Activated gamma-delta T cell treated with anti-CD3 and anti-CD28 coated beads, Interleukin-2, amount 50 U/mL, for 16 hours (primary cell): ENCODE measurements at regions not wholly inside any gene's neighbourhood (a gene's known extent, or its start where the extent isn't known, plus 50 kb on each side); places are given as distances from the start of the nearest gene placed in this dataset.

Experiments used
- DNase-seq: peaks from one replicate; pipeline ENCODE4 v3.0.0-alpha.2; 2020; ENCODE audit warnings: low read depth

DNA sequence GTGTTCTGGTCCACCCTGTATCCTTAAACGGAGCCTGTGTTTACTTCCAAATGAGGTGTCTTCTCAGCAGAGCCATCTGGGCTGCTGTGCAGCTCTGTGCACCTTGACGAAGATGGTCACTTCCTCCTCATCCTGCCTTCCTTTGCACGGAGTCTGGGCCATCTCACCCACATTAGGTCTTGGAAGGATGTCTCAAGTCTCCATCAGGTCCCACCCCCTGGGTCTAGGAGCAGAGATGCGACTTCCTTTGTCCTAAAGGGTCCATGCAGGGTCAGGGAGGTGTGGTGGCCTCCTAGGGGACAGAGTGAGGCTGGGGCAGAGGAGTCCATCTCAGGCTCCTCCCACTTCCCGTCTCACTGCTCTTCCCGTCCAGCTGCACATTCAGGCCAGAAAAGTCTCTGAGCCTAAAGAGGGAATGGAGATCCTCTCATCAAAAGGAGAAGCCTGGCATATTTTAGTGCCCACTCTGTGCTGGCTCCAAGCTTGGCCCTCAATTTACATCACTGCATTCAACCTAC lies 209.2 kb downstream of the MATN1 start:
- DNase-seq: no peak

DNA sequence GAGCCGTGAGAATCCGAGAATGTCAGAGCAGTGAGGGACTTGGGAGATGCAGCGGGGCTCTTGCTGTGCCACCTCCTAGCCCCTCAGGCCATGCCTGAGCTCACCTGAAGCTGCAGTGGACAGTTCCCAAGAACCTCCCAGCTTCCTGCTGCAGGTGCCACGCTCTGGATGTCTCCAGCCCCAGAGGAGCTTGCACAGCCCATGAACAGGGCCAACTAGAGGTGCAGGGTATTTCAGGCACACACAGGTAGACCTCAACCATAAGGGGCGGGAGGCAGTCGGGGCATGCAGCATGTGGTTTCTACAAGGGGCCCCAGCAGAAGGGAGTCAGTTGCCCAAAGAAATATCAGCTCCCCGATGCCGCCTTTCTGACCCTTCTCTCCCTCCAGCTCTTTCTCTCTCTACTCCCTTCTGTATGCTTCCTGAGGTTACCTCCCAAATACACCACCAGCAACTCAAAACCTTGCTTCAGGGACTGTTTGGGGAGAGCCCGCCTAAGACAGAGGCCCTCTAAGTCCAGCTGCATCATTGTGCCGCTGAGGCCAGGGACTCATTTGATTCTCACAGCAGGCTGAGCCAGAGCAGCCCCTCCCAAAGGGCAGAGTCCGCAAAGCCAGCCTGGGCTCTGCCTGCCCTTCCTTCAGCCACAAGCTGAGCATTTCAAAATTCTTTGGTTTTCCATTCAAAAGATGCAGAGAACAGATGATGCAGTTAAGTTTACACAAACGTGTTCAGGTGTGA lies 209.8 kb downstream of the MATN1 start:
- DNase-seq: no peak

DNA sequence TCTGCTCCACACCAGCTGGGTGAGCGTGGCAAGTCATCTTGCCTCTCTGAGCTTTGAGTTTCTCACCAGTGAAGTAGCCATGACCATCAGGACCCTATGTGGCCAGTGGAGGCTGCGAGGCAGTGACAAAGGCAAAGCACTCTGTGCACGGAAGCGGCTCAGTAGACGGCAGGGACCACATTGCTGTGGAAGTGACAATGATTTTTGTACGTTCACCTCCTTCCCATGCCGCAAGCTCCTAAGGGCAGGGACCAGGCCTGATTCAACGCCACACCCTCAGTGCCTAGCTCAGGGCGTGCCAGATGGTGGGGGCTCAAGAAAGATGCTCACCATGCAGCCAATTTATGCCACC lies 210.5 kb downstream of the MATN1 start:
- DNase-seq: no peak

DNA sequence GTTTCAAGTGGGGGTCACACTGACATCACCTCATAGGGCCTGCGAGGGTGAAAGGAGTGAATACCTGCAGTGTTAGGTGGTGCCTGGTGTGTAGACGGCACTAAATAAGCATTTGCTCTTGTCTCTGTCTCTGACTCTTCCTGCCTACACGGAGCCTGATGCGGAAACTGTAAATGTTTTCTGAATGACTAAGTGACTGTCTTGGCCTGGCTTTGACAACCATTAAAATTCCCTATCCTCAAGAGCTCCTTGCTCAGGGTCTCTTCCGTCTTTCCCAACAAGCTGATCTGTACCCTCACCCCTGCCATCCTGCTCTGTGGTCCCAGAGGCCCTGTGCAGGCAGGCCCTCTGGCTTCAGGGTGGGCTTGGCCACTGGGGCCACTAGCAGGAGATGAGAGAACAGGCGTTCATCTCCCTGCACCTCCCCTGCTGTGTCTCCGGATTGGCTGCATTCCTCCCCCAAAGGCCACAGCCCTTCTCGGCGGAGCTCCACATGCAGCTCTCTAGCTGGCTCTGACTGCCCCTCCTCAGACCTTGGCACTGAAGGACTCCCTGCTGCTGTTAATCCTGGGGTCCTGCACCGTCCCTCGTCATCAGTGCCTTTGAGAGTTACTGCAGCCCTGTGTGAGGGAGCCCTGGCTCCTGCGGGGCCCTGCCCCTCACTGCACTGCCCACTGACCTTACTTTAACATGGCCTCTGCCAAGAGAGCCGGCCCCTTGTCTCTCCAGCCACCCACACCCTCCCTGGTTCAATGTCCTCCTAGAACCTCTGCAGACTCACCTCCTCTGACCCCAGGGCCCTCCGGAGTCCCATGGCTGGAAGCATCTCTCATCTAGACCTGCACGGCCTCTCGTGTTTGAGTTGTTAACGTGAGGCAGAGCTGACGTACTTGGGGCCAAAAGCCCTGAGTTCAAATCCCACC lies 211.1 kb downstream of the MATN1 start:
- DNase-seq: no peak

DNA sequence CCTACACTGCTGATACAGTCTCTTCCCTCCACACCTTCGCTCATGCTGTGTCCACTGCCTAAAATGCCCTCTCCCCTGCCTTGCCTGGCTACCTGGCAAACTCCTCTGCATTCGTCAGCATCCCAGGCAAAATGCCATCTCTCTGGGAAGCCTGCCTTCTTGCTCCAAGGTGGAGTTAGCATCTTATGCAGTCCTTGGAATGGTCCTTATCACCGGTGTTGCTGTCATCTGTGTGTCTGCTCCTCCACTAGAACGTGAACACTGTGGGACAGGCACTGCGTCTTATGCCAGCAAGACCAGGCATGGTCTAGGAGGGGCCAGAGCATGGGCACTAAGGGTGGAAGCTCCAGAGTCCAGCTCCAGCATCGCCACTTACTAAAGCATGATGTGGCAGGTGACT lies 211.8 kb downstream of the MATN1 start:
- DNase-seq: no peak

GRCh38 chr1:30511106-30511505 lies 212.3 kb downstream of the MATN1 start:
- no peak for DNase-seq

- no peak for DNase-seq
These were observed 213.7 kb downstream of the MATN1 start for GRCh38 chr1:30509670-30510069.

- DNase-seq: no peak
These were observed 214.8 kb downstream of the MATN1 start for GRCh38 chr1:30508611-30509010.

DNA sequence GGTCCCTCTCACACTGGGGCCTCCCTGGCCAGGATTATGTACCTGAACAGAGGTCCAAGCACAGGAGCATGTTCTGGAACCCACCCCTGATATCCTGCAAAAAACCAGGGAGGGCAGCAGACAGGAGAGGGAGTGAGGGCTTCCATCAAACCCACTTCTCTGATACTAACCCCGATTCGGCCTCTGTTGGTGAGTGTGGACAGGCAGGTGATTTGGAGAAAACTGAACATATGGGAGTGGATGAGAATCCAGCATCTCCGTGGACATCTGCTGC lies 215.3 kb downstream of the MATN1 start:
- DNase-seq: no peak

- no peak for DNase-seq
These were observed 215.8 kb downstream of the MATN1 start for GRCh38 chr1:30507401-30508174.

- no peak for DNase-seq
These were observed 216.4 kb downstream of the MATN1 start for GRCh38 chr1:30507016-30507312.

- DNase-seq: no peak
These were observed 216.9 kb downstream of the MATN1 start for GRCh38 chr1:30506291-30507015.

DNA sequence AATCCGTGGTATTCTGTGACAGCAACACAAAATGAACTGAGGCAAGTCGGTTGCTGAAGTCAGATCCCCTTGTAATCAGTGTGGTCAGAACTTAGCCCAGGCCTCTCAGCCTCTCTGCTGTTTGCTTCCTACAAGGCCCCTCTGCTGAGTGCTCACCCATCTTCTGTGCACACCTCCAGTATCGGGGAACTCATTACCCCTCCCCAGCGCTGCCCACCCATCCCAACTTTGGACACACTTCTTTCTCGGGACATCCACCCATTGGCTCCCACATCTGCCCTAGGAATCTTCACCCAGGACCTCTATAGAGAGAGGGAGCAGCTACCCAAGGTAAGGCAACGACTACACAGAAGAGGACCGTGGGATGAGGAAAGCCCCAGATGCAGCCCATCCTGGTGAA lies 217.5 kb downstream of the MATN1 start:
- no peak for DNase-seq

DNA sequence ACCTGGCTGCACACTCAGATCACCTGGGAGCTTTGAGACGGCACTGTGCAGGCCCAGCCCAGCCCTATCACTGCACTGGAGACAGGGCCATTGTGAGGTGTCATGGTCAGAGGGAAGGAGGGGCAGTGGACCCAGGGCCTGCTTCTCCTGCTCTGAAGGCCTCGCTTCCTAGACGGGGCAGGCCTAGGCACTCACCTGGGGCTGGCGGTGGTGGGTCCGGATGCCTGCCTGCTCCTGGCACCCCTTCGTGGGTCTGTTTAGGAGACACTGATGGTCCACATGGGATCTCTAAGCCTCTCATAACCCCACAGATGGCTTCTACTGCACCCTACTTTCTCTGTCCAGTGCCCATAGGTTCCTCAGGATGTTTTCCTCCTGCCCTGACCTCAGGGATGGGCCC lies 230.9 kb downstream of the MATN1 start:
- no peak for DNase-seq

DNA sequence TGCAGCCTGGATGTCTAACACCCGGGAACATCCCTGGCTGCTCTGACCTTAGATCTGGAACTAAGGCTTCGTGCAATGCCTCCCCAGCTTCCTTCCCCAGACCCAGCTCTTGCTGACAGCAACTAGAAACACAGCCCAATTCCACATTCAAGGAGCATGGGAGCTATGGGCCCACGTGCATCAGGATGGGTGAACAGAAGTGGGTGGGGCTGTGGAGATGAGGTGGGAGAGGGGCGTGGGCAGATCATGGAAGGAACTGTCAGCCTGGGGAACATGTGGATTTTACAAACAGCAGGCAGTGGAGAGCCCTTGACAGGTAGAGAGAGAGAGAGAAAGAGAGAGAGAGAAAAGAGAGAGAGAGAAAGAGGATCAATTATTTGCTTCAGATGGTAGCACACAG lies 231.6 kb downstream of the MATN1 start:
- no peak for DNase-seq

- DNase-seq: no peak
These were observed 232.8 kb downstream of the MATN1 start for GRCh38 chr1:30490554-30491053.

- DNase-seq: no peak
These were observed 233.5 kb downstream of the MATN1 start for GRCh38 chr1:30489737-30490389.

DNA sequence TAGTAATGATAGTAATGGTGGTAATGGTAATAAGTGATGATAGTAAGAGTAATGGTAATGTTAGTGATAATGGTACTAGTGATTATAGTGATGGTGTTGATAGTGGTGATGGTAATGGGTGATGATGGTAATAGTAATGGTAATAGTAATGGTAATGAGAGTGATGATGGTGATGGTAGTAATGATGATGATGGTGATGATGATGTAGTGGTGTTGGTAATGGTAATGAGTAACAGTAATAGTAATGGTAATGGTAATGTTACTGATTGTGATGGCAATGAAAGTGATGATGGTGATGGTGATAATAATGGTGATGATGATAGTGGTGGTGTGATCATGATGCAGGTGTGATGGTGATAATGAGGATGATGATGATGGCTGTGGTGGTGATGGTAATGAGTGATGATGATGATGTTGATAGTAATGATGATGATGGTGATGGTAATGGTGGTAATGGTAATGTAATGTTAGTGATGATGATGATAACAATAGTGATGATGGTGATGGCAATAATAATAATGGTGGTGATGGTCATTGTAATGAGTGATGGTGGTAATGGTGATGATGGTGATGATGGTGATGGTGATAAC lies 235.0 kb downstream of the MATN1 start:
- DNase-seq: no peak

- no peak for DNase-seq
These were observed 236.3 kb downstream of the MATN1 start for GRCh38 chr1:30487042-30487441.

- no peak for DNase-seq
These were observed 238.3 kb downstream of the MATN1 start for GRCh38 chr1:30485072-30485471.

DNA sequence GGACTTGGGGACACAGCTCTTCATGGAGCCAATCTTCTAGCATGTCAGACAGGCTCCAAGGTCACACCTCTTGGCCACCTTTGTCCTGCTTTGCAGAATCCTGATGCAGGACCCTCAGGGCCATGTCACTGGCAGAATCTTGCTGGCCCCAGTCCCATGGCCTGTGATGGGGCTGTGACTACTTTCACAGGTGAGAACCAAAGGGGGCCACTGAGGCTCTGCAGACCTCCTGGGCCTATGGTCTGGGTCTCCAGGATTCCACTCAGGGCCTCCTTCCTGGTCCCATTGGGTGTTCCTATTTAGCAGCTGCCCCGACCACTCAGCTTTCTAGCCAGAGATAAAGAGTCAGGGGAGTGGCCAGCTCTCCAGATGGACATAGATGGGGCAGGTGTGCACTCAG lies 238.7 kb downstream of the MATN1 start:
- no peak for DNase-seq
